ENCODE measurements at regions not wholly inside any gene's neighbourhood (a gene's known extent, or its start where the extent isn't known, plus 50 kb on each side); places are given as distances from the start of the nearest gene placed in this dataset.

GRCh38 chr7:120218712-120219111 lies 54.3 kb upstream of the KCND2 start:
- in situ Hi-C loops (cut with MboI; ENCODE audit: low pct_unique_long_range_greater_than_20kb, low sequenced_read_pairs, unreplicated experiment): no loop called here
- no peak for DNase-seq (ENCODE audit: low spot score)
- no peak for TF ChIP-seq CTCF (IDR thresholded peaks at IDR 0.05; ENCODE audit: extremely low read depth, insufficient read depth, missing control alignments)

GRCh38 chr7:120221666-120222065 lies 51.3 kb upstream of the KCND2 start:
- no peak for TF ChIP-seq CTCF (IDR thresholded peaks at IDR 0.05; ENCODE audit: extremely low read depth, insufficient read depth, missing control alignments)
- no peak for DNase-seq (ENCODE audit: low spot score)
- in situ Hi-C loops (cut with MboI; ENCODE audit: low pct_unique_long_range_greater_than_20kb, low sequenced_read_pairs, unreplicated experiment): no loop called here

All from GM13977 (cell line).